T-helper 17 cell (primary cell): ENCODE measurements at regions not wholly inside any gene's neighbourhood (a gene's known extent, or its start where the extent isn't known, plus 50 kb on each side); places are given as distances from the start of the nearest gene placed in this dataset.

ENCODE experiments used
- ATAC-seq: fragments of 150-1000 bp; cut with Tn5 transposase; 2 replicates; pipeline ENCODE4 v1.10.0; 2021; ENCODE audit warnings: mild to moderate bottlenecking, moderate library complexity
- DNase-seq, 3 donors: peaks; one replicate each; pipeline versions ENCODE4 v3.0.0 to v3.0.0-alpha.2; 2020 to 2021
- H3K9me3 ChIP-seq: one replicate; pipeline ENCODE4 v1.7.0; 2013; ENCODE audit warnings: low read length, mild to moderate bottlenecking; ENCODE audit not compliant: control insufficient read depth, poor library complexity, severe bottlenecking
- H3K27ac Mint-ChIP-seq: one replicate; pipeline ENCODE4 v1.8.0; 2022; ENCODE audit warnings: mild to moderate bottlenecking, moderate library complexity, mixed read lengths
- H3K27me3 Mint-ChIP-seq: one replicate; pipeline ENCODE4 v1.8.0; 2022; ENCODE audit warnings: mixed read lengths
- H3K36me3 Mint-ChIP-seq: one replicate; pipeline ENCODE4 v1.8.0; 2022; ENCODE audit warnings: low read depth, mixed read lengths
- H3K4me1 Mint-ChIP-seq: one replicate; pipeline ENCODE4 v1.8.0; 2022; ENCODE audit warnings: mild to moderate bottlenecking, mixed read lengths
- H3K4me3 Mint-ChIP-seq: one replicate; pipeline ENCODE4 v1.8.0; 2022; ENCODE audit warnings: mild to moderate bottlenecking, moderate library complexity, mixed read lengths

DNA sequence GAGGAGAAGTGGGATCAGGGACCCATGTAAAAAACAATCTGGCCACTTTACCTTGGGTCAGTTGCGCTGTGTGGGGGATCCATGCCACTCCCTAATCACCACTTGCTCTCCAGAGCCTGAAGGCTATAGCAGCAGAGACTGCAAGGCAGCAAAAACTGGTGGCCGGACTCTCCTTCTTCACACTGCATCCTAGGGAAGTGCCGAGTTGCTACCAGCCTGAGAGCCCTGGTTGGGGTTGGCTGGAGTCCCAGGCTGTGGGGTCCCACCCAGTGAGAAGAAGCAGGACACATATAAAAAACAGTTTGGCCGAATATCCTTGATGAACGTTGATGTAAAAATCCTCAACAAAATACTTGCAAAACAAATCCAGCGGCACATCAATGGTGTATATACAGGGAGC, 341.2 kb downstream of the AEBP2 start:
- Mint-ChIP-seq H3K4me1 (no peaks in the 10 kb centered on the region), H3K36me3 (peaks cover 2% of the 10 kb centered on the region), H3K27me3 (no peaks in the 10 kb centered on the region), H3K27ac (no peak overlapping the region), H3K4me3 (no peak overlapping the region)
- no peaks in the 10 kb centered on the region for H3K9me3 ChIP-seq
- ATAC-seq (no peak), DNase-seq (no peak)

DNA sequence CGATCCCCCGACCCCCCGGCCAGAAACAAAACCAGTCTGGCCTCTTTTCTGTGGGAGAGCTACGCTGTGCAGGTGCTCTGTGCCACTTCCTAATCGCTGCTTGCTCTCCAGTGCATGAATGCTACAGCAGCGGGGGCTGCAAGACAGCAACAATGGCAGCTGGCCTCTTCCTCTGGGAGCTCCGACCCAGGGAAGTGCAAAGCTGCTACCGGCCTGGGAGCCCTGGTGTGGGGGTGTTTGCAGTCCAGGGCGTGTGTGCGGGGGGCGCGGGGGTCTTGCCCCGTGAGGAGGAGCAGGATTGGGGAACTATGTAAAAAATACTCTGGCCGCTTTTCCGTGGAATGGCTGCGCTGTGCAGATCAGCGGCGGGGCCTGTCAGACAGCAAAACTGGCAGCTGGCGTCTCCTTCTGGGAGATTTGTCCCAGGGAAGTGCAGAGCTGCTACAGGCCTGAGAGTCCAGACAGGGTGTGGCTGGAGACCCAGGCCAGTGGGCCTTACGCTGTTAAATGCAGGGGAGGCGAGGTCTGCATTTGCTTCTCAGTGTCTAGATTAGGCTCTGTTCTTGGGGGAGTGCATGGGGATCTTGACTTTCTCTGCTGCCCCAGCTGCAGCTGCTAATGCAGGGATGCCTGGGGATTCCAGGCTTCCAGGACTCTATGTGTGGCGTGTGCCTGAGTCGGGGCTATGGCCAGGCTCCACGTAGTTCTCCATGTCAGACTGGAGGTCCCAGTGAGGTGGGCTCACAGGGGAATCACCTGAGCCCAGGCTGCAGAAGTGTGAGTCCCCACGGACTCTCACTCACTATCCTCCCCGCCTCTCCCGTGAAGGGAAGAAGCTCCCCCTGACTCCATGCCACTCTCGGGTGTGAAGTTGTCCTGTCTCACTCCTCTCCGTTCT, 344.5 kb downstream of the AEBP2 start:
- DNase-seq (no peak), ATAC-seq (no peak)
- Mint-ChIP-seq H3K4me1 (no peaks in the 10 kb centered on the region), H3K4me3 (no peak overlapping the region), H3K36me3 (peaks cover 2% of the 10 kb centered on the region), H3K27ac (no peak overlapping the region), H3K27me3 (no peaks in the 10 kb centered on the region)
- H3K9me3 ChIP-seq = no peaks in the 10 kb centered on the region

DNA sequence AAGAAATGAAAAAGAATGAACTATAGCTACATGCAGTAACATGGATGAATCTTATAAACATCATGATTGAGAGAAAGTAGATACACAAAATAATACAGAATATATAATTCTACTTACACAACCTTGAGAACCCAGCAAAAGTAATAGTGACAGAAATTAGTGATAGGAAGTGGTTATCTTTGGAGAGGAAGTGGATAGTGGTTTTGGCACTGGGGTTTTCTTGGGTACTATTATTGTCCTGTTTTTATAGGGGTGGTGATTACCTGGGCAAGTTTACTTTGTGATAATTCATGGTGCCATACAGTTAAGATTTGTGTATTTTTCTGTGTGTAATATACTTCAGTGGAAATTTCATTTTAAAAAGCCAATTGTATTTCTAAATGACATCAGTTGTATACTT, 352.7 kb downstream of the AEBP2 start:
- no peaks in the 10 kb centered on the region for H3K9me3 ChIP-seq
- DNase-seq (no peak), ATAC-seq (peak; percentile 45)
- peaks cover 14% of the 10 kb centered on the region for H3K4me1 Mint-ChIP-seq
- no peaks in the 10 kb centered on the region for H3K36me3 Mint-ChIP-seq
- H3K27me3 Mint-ChIP-seq = no peaks in the 10 kb centered on the region
- peak overlapping the region; percentile 15 for H3K4me3 Mint-ChIP-seq
- no peak overlapping the region for H3K27ac Mint-ChIP-seq

DNA sequence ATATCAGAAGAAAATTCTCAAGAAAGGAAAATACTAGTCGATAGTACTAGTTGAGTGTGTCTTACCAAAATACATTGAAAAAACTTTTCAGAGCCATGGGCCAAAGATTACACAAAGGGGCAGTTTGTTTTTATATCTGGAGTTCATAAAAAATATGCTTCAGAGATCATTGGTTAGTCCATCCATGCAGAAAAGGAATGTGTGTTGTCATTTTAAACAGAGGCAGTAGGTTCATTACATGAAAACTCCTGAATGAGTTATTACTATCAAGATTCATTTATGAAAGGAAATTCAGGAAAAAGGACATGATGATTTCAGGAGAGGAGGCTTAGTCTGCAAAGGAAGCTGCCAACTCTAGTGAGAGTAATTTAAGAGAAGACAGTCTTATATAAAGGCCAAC, 354.8 kb downstream of the AEBP2 start:
- no peaks in the 10 kb centered on the region for H3K36me3 Mint-ChIP-seq
- no peaks in the 10 kb centered on the region for H3K9me3 ChIP-seq
- no peak overlapping the region for H3K4me3 Mint-ChIP-seq
- no peaks in the 10 kb centered on the region for H3K27me3 Mint-ChIP-seq
- peaks cover 14% of the 10 kb centered on the region for H3K4me1 Mint-ChIP-seq
- no peak overlapping the region for H3K27ac Mint-ChIP-seq
- no peak for ATAC-seq
- DNase-seq = no peak

DNA sequence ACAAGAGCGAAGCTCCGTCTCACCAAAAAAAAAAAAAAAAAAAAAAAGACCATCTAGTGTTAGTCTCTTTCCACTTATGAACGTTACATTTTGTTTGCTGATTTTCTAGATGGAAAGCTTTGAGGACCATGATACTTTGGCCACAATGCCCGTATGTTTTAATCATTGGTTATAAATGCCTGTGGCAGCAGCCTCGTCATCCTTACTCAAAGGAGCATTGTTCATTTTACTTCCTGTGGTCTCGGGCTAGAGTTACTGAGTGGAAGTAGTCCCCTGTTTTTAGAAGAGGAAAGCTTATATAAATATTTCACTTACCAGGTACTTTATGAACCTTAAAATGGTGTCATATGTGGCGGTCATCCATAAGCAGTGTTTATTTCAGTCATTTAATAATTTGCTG, 359.9 kb downstream of the AEBP2 start:
- H3K27me3 Mint-ChIP-seq = no peaks in the 10 kb centered on the region
- ATAC-seq (no peak), DNase-seq (no peak)
- H3K27ac Mint-ChIP-seq = no peak overlapping the region
- no peaks in the 10 kb centered on the region for H3K9me3 ChIP-seq
- H3K36me3 Mint-ChIP-seq = no peaks in the 10 kb centered on the region
- H3K4me1 Mint-ChIP-seq = peaks cover 2% of the 10 kb centered on the region
- H3K4me3 Mint-ChIP-seq = no peak overlapping the region

DNA sequence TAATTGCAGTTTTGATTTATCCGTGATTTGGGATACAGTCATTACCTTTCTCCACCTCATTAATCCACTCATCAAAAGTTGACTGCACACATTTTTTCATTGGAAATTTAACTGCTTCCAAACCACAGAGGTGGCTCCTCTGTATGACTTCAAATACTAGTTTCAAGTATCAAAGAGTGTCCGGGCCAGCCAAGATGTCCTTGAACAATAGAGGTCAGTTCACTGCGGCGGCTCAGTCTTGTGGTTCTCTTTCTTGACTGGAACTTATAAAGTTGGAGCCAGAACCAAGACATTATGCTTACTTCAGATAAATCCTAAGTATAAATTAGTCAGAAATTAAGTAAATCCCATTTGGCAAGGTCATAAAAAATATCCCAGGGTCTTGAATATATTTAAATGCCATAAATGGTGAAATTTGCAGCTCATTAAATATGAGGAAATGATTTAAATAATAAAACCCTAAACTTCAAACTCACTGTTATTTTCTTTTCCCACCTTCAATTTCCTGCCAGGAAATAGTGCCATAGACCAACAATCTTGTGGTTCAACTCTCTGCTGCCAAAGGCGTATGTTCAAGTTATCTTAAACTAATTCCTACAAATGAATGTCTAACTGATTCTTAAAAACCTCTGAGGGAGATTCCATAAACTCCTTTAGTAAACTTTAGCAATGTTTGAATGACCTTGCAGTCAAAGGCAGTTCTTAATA, 360.8 kb downstream of the AEBP2 start:
- H3K4me3 Mint-ChIP-seq = no peak overlapping the region
- H3K4me1 Mint-ChIP-seq = peaks cover 2% of the 10 kb centered on the region
- H3K27ac Mint-ChIP-seq = no peak overlapping the region
- H3K9me3 ChIP-seq = no peaks in the 10 kb centered on the region
- DNase-seq (no peak), ATAC-seq (no peak)
- no peaks in the 10 kb centered on the region for H3K27me3 Mint-ChIP-seq
- H3K36me3 Mint-ChIP-seq = no peaks in the 10 kb centered on the region

DNA sequence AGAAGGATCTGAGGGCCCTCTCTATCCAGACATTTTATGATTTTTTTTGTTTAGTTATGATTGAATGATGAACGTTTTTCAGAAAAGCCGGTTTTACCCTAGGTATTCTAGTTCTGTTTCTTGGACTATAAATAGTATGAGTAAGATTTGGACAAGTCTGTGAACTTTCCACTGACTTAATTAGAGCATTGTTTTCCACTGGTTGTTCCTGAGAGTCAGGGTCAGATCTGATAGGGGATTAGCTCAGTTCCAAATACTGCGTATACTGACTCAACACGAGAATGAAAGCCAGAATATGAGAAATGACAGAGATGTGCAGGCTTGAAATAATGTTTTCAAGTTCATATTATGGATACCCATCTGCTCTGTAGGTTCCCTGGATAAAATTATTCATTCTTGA, 361.6 kb downstream of the AEBP2 start:
- no peak overlapping the region for H3K27ac Mint-ChIP-seq
- H3K9me3 ChIP-seq = no peaks in the 10 kb centered on the region
- ATAC-seq (no peak), DNase-seq (no peak)
- no peaks in the 10 kb centered on the region for H3K36me3 Mint-ChIP-seq
- H3K4me1 Mint-ChIP-seq = peaks cover 2% of the 10 kb centered on the region
- no peak overlapping the region for H3K4me3 Mint-ChIP-seq
- no peaks in the 10 kb centered on the region for H3K27me3 Mint-ChIP-seq

DNA sequence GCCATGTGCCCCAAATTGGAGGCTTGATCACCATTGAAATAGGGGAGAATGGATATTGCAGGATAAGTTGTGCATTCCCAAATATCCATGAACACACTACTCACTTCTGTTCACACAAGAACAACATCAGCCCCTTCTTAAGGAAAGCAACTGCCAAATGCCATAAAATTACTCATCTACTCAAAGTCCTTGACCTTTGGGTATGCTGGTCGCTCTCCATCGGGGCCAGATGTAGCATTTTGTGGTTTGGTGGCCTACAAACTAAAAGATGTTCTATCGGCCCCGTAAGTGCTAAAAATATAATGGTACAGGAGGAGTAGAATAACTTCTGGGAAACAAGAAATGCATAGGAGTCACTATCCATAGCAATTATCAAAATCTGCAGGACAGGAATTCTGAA, 362.6 kb downstream of the AEBP2 start:
- H3K36me3 Mint-ChIP-seq = no peaks in the 10 kb centered on the region
- no peaks in the 10 kb centered on the region for H3K27me3 Mint-ChIP-seq
- DNase-seq (no peak), ATAC-seq (no peak)
- no peaks in the 10 kb centered on the region for H3K9me3 ChIP-seq
- H3K4me3 Mint-ChIP-seq = no peak overlapping the region
- H3K27ac Mint-ChIP-seq = no peak overlapping the region
- peaks cover 2% of the 10 kb centered on the region for H3K4me1 Mint-ChIP-seq

DNA sequence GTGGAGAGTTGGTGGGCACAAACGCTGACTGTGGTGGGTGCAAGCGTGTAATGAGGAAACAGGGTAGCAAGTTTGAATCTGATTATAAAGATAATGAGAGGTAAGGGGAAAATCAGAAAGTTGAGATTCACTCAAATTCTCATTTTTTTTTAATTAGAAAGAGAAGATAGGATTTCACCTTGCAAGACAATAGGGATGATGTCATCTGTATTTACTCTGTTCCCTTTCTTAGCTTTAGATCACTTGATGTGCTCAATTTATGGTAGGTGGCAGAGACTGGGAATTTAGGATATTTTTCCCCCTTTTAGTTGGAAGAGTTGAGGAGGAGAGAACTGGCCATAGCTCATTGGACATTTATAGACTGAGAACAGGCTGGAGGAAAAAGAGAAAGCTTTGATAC, 363.6 kb downstream of the AEBP2 start:
- ATAC-seq (no peak), DNase-seq (no peak)
- H3K27ac Mint-ChIP-seq = no peak overlapping the region
- peaks cover 2% of the 10 kb centered on the region for H3K4me1 Mint-ChIP-seq
- no peaks in the 10 kb centered on the region for H3K9me3 ChIP-seq
- H3K4me3 Mint-ChIP-seq = no peak overlapping the region
- H3K36me3 Mint-ChIP-seq = no peaks in the 10 kb centered on the region
- H3K27me3 Mint-ChIP-seq = no peaks in the 10 kb centered on the region

DNA sequence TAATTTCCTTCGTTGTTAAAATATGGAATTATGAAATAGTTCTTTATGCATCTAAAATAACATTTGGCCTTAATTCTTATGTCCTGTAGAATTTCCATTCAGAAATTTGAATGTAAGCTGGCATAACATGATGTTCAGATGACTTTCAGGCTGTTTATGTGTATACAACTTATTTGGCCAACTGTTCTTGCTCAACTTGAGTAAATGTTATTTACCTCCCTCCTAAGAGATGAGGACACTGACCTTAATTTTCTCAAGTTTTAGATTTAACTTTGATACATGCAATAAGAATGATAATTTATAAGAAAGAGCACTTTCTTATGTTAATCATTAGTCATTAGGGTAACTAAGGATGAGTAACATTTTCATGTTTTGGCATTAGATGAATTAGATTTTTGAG, 365.4 kb downstream of the AEBP2 start:
- Mint-ChIP-seq H3K4me1 (no peaks in the 10 kb centered on the region), H3K4me3 (no peak overlapping the region), H3K27ac (no peak overlapping the region), H3K36me3 (no peaks in the 10 kb centered on the region), H3K27me3 (no peaks in the 10 kb centered on the region)
- DNase-seq = no peak
- H3K9me3 ChIP-seq = no peaks in the 10 kb centered on the region
- no peak for ATAC-seq

DNA sequence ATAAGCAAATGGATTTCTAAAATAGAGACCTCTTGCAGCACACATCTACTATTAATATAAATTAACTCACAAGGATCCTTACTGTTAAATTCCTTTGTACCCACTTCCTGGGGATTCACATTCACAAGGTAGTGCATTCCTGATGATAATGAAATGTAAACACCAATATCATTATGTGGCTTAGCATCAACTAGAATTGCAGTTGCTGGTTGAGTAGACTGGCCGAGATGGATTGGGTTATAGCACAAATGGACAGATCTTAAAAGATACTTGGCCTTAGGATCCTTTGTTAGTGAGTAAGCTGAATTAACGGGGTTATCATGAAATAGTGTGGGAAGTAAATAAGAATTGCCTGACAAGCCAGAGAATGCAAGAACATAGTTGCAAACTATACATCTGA, 369.1 kb downstream of the AEBP2 start:
- H3K4me1 Mint-ChIP-seq = no peaks in the 10 kb centered on the region
- no peak overlapping the region for H3K4me3 Mint-ChIP-seq
- no peaks in the 10 kb centered on the region for H3K9me3 ChIP-seq
- H3K27me3 Mint-ChIP-seq = no peaks in the 10 kb centered on the region
- no peak for DNase-seq
- no peak for ATAC-seq
- no peak overlapping the region for H3K27ac Mint-ChIP-seq
- H3K36me3 Mint-ChIP-seq = no peaks in the 10 kb centered on the region

DNA sequence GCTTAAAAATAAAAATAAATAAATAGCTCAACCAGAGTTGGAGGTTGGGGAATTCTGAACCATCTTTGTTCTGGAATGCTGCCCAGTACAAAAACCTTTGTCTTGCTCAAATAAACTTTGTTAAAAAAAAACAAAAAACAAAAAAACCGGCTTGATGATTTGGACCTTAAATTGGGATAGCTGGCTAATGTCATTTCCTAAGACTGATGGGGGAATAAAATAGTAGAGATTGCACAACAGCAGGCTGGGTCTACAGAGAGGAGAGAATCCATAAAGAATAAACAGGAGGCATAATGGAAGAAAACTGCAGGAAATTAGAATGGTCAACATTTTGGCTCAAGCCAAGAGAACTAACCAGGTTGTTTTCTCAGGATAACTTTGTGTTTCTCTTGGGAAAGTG, 370.9 kb downstream of the AEBP2 start:
- no peaks in the 10 kb centered on the region for H3K27me3 Mint-ChIP-seq
- H3K27ac Mint-ChIP-seq = no peak overlapping the region
- no peaks in the 10 kb centered on the region for H3K9me3 ChIP-seq
- H3K36me3 Mint-ChIP-seq = no peaks in the 10 kb centered on the region
- DNase-seq (no peak), ATAC-seq (no peak)
- H3K4me1 Mint-ChIP-seq = no peaks in the 10 kb centered on the region
- H3K4me3 Mint-ChIP-seq = no peak overlapping the region

DNA sequence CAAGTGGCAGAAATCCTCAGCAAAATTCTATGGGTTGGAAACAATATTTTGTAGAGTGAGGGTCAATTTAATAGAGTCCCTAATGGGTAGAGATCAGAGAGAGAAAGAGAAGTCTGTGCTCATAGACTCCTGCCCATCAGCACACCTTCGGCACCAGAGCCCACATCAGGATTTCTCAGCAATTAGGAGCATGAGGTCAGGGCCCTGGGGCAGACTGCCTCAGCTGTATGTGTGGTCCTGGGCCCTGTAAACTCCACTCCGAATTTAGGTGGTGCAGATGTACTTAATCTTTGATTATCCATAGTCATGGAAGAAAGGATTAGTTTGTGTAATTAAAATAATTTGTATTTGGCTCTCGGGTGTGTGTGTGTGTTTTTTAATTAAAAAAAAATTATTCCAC, 372.6 kb downstream of the AEBP2 start:
- DNase-seq (no peak), ATAC-seq (no peak)
- H3K36me3 Mint-ChIP-seq = no peaks in the 10 kb centered on the region
- no peaks in the 10 kb centered on the region for H3K27me3 Mint-ChIP-seq
- no peak overlapping the region for H3K4me3 Mint-ChIP-seq
- H3K9me3 ChIP-seq = no peaks in the 10 kb centered on the region
- H3K4me1 Mint-ChIP-seq = no peaks in the 10 kb centered on the region
- H3K27ac Mint-ChIP-seq = no peak overlapping the region

DNA sequence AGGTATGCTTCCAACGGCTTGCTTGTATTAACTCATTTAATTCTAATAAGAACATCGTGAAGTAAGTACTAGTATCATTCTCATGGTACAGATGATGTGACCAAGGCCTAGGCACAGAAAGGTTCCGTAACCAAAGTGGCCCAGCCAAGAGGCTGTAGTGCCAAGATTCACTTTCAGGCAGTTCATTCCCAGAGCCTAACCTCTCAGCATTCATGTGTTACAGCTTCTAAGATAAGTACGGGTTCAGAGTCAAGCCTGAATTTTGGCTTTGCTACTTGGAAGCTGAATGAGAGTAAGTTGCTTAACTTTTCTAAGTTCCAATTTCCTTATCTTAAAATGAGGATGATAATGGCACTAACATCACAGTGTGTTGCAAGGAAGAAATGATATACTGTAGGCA, 379.9 kb downstream of the AEBP2 start:
- Mint-ChIP-seq H3K36me3 (no peaks in the 10 kb centered on the region), H3K4me3 (no peak overlapping the region), H3K27me3 (no peaks in the 10 kb centered on the region), H3K4me1 (no peaks in the 10 kb centered on the region), H3K27ac (no peak overlapping the region)
- no peaks in the 10 kb centered on the region for H3K9me3 ChIP-seq
- DNase-seq = no peak
- no peak for ATAC-seq
